ENCODE measurements at regions not wholly inside any gene's neighbourhood (a gene's known extent, or its start where the extent isn't known, plus 50 kb on each side); places are given as distances from the start of the nearest gene placed in this dataset.

- no peak for DNase-seq
- H3K36me3 ChIP-seq (replicated peaks; ENCODE audit: control insufficient read depth, insufficient read depth, low read length) = no peaks in the 10 kb centered on the region
- H3K4me3 ChIP-seq (ENCODE audit: insufficient read depth, low read depth, low read length) = no peak overlapping the region
Measured at GRCh38 chrX:43479850-43480249, 176.2 kb upstream of the MAOA start.

GRCh38 chrX:43481576-43481975, 174.5 kb upstream of the MAOA start:
- peak; percentile 5 for DNase-seq
- Histone ChIP-seq H3K36me3 (replicated peaks; ENCODE audit: control insufficient read depth, insufficient read depth, low read length) (no peaks in the 10 kb centered on the region), H3K4me3 (ENCODE audit: insufficient read depth, low read depth, low read length) (no peak overlapping the region), H3K27me3 (ENCODE audit: control insufficient read depth, insufficient read depth, low read length) (no peaks in the 10 kb centered on the region)

More at GRCh38 chrX:43479850-43480249, 176.2 kb upstream of the MAOA start:
- H3K27me3 ChIP-seq (ENCODE audit: control insufficient read depth, insufficient read depth, low read length) = no peaks in the 10 kb centered on the region

GRCh38 chrX:43493756-43494155, 162.3 kb upstream of the MAOA start:
- DNase-seq = no peak
- Histone ChIP-seq H3K4me3 (ENCODE audit: insufficient read depth, low read depth, low read length) (no peak overlapping the region), H3K27me3 (ENCODE audit: control insufficient read depth, insufficient read depth, low read length) (no peaks in the 10 kb centered on the region), H3K36me3 (replicated peaks; ENCODE audit: control insufficient read depth, insufficient read depth, low read length) (no peaks in the 10 kb centered on the region)

GRCh38 chrX:43500246-43500645, 155.9 kb upstream of the MAOA start:
- peak; percentile 8 for DNase-seq
- no peaks in the 10 kb centered on the region for H3K36me3 ChIP-seq (replicated peaks; ENCODE audit: control insufficient read depth, insufficient read depth, low read length)
- no peaks in the 10 kb centered on the region for H3K27me3 ChIP-seq (ENCODE audit: control insufficient read depth, insufficient read depth, low read length)
- H3K4me3 ChIP-seq (ENCODE audit: insufficient read depth, low read depth, low read length) = no peak overlapping the region

GRCh38 chrX:43500996-43501694, 155.0 kb upstream of the MAOA start:
- H3K27me3 ChIP-seq (ENCODE audit: control insufficient read depth, insufficient read depth, low read length) = no peaks in the 10 kb centered on the region
- no peak for DNase-seq

GRCh38 chrX:43504394-43504793, 151.7 kb upstream of the MAOA start:
- Histone ChIP-seq H3K4me3 (ENCODE audit: insufficient read depth, low read depth, low read length) (no peak overlapping the region), H3K36me3 (replicated peaks; ENCODE audit: control insufficient read depth, insufficient read depth, low read length) (no peaks in the 10 kb centered on the region), H3K27me3 (ENCODE audit: control insufficient read depth, insufficient read depth, low read length) (no peaks in the 10 kb centered on the region)
- no peak for DNase-seq

More at GRCh38 chrX:43500996-43501694, 155.0 kb upstream of the MAOA start:
- no peaks in the 10 kb centered on the region for H3K36me3 ChIP-seq (replicated peaks; ENCODE audit: control insufficient read depth, insufficient read depth, low read length)
- H3K4me3 ChIP-seq (ENCODE audit: insufficient read depth, low read depth, low read length) = no peak overlapping the region

- Histone ChIP-seq H3K27me3 (ENCODE audit: control insufficient read depth, insufficient read depth, low read length) (no peaks in the 10 kb centered on the region), H3K36me3 (replicated peaks; ENCODE audit: control insufficient read depth, insufficient read depth, low read length) (no peaks in the 10 kb centered on the region), H3K4me3 (ENCODE audit: insufficient read depth, low read depth, low read length) (no peak overlapping the region)
- no peak for DNase-seq
Measured at GRCh38 chrX:43505769-43506168, 150.3 kb upstream of the MAOA start.

- no peak for DNase-seq
- no peaks in the 10 kb centered on the region for H3K36me3 ChIP-seq (replicated peaks; ENCODE audit: control insufficient read depth, insufficient read depth, low read length)
- H3K27me3 ChIP-seq (ENCODE audit: control insufficient read depth, insufficient read depth, low read length) = no peaks in the 10 kb centered on the region
- no peak overlapping the region for H3K4me3 ChIP-seq (ENCODE audit: insufficient read depth, low read depth, low read length)
Measured at GRCh38 chrX:43508694-43509093, 147.4 kb upstream of the MAOA start.

GRCh38 chrX:43510209-43510608, 145.9 kb upstream of the MAOA start:
- no peak for DNase-seq
- H3K27me3 ChIP-seq (ENCODE audit: control insufficient read depth, insufficient read depth, low read length) = no peaks in the 10 kb centered on the region
- no peak overlapping the region for H3K4me3 ChIP-seq (ENCODE audit: insufficient read depth, low read depth, low read length)
- no peaks in the 10 kb centered on the region for H3K36me3 ChIP-seq (replicated peaks; ENCODE audit: control insufficient read depth, insufficient read depth, low read length)

GRCh38 chrX:43513085-43513484, 143.0 kb upstream of the MAOA start:
- no peak for DNase-seq
- Histone ChIP-seq H3K4me3 (ENCODE audit: insufficient read depth, low read depth, low read length) (no peak overlapping the region), H3K36me3 (replicated peaks; ENCODE audit: control insufficient read depth, insufficient read depth, low read length) (no peaks in the 10 kb centered on the region), H3K27me3 (ENCODE audit: control insufficient read depth, insufficient read depth, low read length) (no peaks in the 10 kb centered on the region)

GRCh38 chrX:43514820-43515219, 141.3 kb upstream of the MAOA start:
- Histone ChIP-seq H3K27me3 (ENCODE audit: control insufficient read depth, insufficient read depth, low read length) (no peaks in the 10 kb centered on the region), H3K36me3 (replicated peaks; ENCODE audit: control insufficient read depth, insufficient read depth, low read length) (no peaks in the 10 kb centered on the region), H3K4me3 (ENCODE audit: insufficient read depth, low read depth, low read length) (no peak overlapping the region)
- no peak for DNase-seq

GRCh38 chrX:43522582-43522981, 133.5 kb upstream of the MAOA start:
- H3K27me3 ChIP-seq (ENCODE audit: control insufficient read depth, insufficient read depth, low read length) = no peaks in the 10 kb centered on the region
- no peak for DNase-seq
- no peak overlapping the region for H3K4me3 ChIP-seq (ENCODE audit: insufficient read depth, low read depth, low read length)
- no peaks in the 10 kb centered on the region for H3K36me3 ChIP-seq (replicated peaks; ENCODE audit: control insufficient read depth, insufficient read depth, low read length)

GRCh38 chrX:43525901-43526610, 130.0 kb upstream of the MAOA start:
- Histone ChIP-seq H3K4me3 (ENCODE audit: insufficient read depth, low read depth, low read length) (no peak overlapping the region), H3K27me3 (ENCODE audit: control insufficient read depth, insufficient read depth, low read length) (no peaks in the 10 kb centered on the region), H3K36me3 (replicated peaks; ENCODE audit: control insufficient read depth, insufficient read depth, low read length) (no peaks in the 10 kb centered on the region)
- DNase-seq = no peak

GRCh38 chrX:43526878-43527277, 129.2 kb upstream of the MAOA start:
- H3K4me3 ChIP-seq (ENCODE audit: insufficient read depth, low read depth, low read length) = no peak overlapping the region
- no peak for DNase-seq
- no peaks in the 10 kb centered on the region for H3K27me3 ChIP-seq (ENCODE audit: control insufficient read depth, insufficient read depth, low read length)
- no peaks in the 10 kb centered on the region for H3K36me3 ChIP-seq (replicated peaks; ENCODE audit: control insufficient read depth, insufficient read depth, low read length)

GRCh38 chrX:43527801-43528200, 128.3 kb upstream of the MAOA start:
- Histone ChIP-seq H3K4me3 (ENCODE audit: insufficient read depth, low read depth, low read length) (no peak overlapping the region), H3K36me3 (replicated peaks; ENCODE audit: control insufficient read depth, insufficient read depth, low read length) (no peaks in the 10 kb centered on the region), H3K27me3 (ENCODE audit: control insufficient read depth, insufficient read depth, low read length) (no peaks in the 10 kb centered on the region)
- no peak for DNase-seq

Data from H7 (cell line).